BE2C (cell line): ENCODE measurements at regions not wholly inside any gene's neighbourhood (a gene's known extent, or its start where the extent isn't known, plus 50 kb on each side); places are given as distances from the start of the nearest gene placed in this dataset.
"Not testable (repeated sequence)": the region's sequence is repeated elsewhere in the genome, so short reads cannot be mapped to it uniquely, and the experiment has no call there.

Source experiments
- DNase-seq: peaks from one replicate; pipeline ENCODE4 v3.0.0-alpha.2; 2020
- H3K27me3 ChIP-seq: fragments of 250-450 bp; sonication (Bioruptor Pico); 2 replicates; pipeline ENCODE4 v1.5.1; 2020; ENCODE audit warnings: mild to moderate bottlenecking
- H3K36me3 ChIP-seq: fragments of 250-450 bp; sonication (Bioruptor Pico); 2 replicates; pipeline ENCODE4 v1.5.1; 2020; ENCODE audit warnings: mild to moderate bottlenecking
- H3K4me1 ChIP-seq: fragments of 250-450 bp; sonication (Bioruptor Pico); 2 replicates; pipeline ENCODE4 v1.5.1; 2020
- H3K4me3 ChIP-seq: 2 replicates; pipeline ENCODE4 v1.5.1; 2011; ENCODE audit warnings: low read depth, low read length
- H3K9me3 ChIP-seq: fragments of 250-450 bp; sonication (Bioruptor Pico); 2 replicates; pipeline ENCODE4 v1.5.1; 2020
- TF ChIP-seq, protein P1 (sequence below): IDR thresholded peaks from 2 replicates; pipeline ENCODE4 v1.5.1; 2012; ENCODE audit warnings: mild to moderate bottlenecking, low read depth, low read length

GRCh38 chr12:72746048-72746447 is 473.9 kb downstream of the TRHDE start:
- Histone ChIP-seq H3K36me3 (no peaks in the 10 kb centered on the region), H3K27me3 (no peaks in the 10 kb centered on the region), H3K4me3 (no peak overlapping the region), H3K9me3 (no peaks in the 10 kb centered on the region), H3K4me1 (no peaks in the 10 kb centered on the region)
- no peak for DNase-seq
- TF ChIP-seq, protein P1, sequence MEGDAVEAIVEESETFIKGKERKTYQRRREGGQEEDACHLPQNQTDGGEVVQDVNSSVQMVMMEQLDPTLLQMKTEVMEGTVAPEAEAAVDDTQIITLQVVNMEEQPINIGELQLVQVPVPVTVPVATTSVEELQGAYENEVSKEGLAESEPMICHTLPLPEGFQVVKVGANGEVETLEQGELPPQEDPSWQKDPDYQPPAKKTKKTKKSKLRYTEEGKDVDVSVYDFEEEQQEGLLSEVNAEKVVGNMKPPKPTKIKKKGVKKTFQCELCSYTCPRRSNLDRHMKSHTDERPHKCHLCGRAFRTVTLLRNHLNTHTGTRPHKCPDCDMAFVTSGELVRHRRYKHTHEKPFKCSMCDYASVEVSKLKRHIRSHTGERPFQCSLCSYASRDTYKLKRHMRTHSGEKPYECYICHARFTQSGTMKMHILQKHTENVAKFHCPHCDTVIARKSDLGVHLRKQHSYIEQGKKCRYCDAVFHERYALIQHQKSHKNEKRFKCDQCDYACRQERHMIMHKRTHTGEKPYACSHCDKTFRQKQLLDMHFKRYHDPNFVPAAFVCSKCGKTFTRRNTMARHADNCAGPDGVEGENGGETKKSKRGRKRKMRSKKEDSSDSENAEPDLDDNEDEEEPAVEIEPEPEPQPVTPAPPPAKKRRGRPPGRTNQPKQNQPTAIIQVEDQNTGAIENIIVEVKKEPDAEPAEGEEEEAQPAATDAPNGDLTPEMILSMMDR, result no peak

- TF ChIP-seq, protein P1, result no peak
- H3K36me3 ChIP-seq, result no peaks in the 10 kb centered on the region
- no peaks in the 10 kb centered on the region for H3K4me1 ChIP-seq
- no peaks in the 10 kb centered on the region for H3K27me3 ChIP-seq
- DNase-seq, result no peak
- H3K4me3 ChIP-seq, result no peak overlapping the region
- no peaks in the 10 kb centered on the region for H3K9me3 ChIP-seq
Observed at GRCh38 chr12:72747111-72747849, 475.1 kb downstream of the TRHDE start.

DNA sequence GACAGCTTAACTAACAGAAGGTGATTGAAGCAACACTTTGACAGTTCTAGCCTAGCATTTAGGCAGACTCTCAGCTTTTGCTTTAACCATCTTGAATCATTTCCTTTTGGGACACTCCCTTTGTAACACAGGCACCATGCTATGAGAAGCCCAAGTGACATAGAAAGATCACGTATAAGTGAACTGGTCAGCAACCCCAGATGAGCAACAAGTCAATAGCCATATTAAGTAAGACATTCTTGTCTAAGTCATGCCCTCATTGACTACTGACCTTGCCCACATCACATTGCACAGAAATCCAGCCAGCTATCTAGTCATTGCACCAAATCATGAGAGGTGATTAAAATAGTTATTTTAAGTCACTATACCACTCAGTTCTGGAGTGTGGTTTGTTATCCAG is 476.8 kb downstream of the TRHDE start:
- H3K36me3 ChIP-seq, result no peaks in the 10 kb centered on the region
- TF ChIP-seq, protein P1, result no peak
- no peak overlapping the region for H3K4me3 ChIP-seq
- no peak for DNase-seq
- H3K4me1 ChIP-seq, result no peaks in the 10 kb centered on the region
- no peaks in the 10 kb centered on the region for H3K9me3 ChIP-seq
- H3K27me3 ChIP-seq, result no peaks in the 10 kb centered on the region

DNA sequence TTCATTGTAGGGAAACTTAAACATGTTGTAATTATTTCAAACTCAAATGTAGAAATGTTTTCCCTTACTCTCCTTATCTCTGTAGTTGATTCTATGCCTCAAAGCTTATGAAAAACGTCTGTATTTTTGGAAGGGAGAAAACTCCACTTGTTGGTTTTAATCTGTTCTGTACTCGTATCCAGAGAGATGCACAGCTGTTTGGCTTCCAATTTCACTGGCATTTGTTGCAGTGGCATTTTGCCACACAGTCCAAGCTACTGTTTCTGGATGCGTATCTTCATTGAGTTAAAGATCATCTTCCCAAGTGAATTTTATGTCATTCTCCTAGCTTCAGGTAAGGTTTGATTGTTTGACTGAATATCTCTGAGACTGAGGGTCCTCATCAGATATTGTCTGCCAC is 481.4 kb downstream of the TRHDE start:
- no peaks in the 10 kb centered on the region for H3K27me3 ChIP-seq
- H3K9me3 ChIP-seq, result no peaks in the 10 kb centered on the region; the same call in 1 of the 2 replicates
- no peak for DNase-seq
- no peak overlapping the region for H3K4me3 ChIP-seq
- H3K4me1 ChIP-seq, result no peaks in the 10 kb centered on the region
- TF ChIP-seq, protein P1, result no peak
- H3K36me3 ChIP-seq, result no peaks in the 10 kb centered on the region

DNA sequence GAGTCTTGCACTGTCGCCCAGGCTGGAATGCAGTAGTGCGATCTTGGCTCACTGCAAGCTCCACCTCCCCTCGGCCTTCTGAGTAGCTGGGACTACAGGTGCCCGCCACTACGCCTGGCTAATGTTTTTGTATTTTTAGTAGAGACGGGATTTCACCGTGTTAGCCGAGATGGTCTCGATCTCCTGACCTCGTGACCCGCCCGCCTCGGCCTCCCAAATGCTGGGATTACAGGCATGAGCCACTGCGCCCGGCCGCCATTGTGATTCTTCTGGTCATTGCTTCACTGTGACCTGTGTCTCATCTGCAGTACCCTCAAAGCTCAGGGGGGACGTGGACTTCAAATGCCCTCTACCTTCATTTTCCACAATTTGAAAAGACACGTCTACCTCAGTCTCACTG is 481.9 kb downstream of the TRHDE start:
- not testable (repeated sequence) for H3K36me3 ChIP-seq, H3K4me3 ChIP-seq, DNase-seq, H3K4me1 ChIP-seq, H3K27me3 ChIP-seq, H3K9me3 ChIP-seq

- Histone ChIP-seq H3K36me3 (no peaks in the 10 kb centered on the region), H3K9me3 (no peaks in the 10 kb centered on the region), H3K4me1 (no peaks in the 10 kb centered on the region), H3K4me3 (no peak overlapping the region), H3K27me3 (no peaks in the 10 kb centered on the region)
- TF ChIP-seq, protein P1, result no peak
- DNase-seq, result no peak
Observed at GRCh38 chr12:72766517-72766916, 494.3 kb downstream of the TRHDE start.
